ENCODE measurements at regions not wholly inside any gene's neighbourhood (a gene's known extent, or its start where the extent isn't known, plus 50 kb on each side); places are given as distances from the start of the nearest gene placed in this dataset.

DNA sequence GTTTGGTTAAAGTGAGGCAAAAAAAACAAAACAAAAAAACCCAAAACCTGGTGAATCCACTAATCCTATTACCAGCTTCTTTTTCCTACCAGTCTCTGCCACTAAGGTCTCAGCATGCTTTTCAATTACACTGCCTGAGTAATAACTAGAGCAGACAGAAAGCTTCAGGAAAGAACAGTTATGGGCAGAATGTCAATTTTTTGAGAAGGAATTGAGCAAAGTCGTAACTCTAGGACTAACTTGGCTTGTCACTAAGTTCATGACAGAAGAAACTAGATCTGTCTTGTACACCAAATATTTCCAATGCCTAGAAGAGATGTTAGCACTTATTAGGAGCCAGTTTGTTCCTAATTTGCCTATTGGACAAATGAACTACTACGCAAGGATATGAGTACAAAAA is 148.8 kb upstream of the CNOT2 start:
- 63 to 72% (median 68%) methylated on average over 2 of the region's 2 CpGs for WGBS, 4 donors
- Histone ChIP-seq H3K9me3 (replicated peaks in 1 of 3) (no peaks in the 10 kb centered on the region), H3K27ac (no peak overlapping the region), H3K27me3 (no peaks in the 10 kb centered on the region), H3K4me1 (replicated peaks in 1 of 2) (no peaks in the 10 kb centered on the region), H3K36me3 (replicated peaks in 1 of 2) (no peaks in the 10 kb centered on the region), H3K4me3 (no peak overlapping the region)
- TF ChIP-seq, protein P1, sequence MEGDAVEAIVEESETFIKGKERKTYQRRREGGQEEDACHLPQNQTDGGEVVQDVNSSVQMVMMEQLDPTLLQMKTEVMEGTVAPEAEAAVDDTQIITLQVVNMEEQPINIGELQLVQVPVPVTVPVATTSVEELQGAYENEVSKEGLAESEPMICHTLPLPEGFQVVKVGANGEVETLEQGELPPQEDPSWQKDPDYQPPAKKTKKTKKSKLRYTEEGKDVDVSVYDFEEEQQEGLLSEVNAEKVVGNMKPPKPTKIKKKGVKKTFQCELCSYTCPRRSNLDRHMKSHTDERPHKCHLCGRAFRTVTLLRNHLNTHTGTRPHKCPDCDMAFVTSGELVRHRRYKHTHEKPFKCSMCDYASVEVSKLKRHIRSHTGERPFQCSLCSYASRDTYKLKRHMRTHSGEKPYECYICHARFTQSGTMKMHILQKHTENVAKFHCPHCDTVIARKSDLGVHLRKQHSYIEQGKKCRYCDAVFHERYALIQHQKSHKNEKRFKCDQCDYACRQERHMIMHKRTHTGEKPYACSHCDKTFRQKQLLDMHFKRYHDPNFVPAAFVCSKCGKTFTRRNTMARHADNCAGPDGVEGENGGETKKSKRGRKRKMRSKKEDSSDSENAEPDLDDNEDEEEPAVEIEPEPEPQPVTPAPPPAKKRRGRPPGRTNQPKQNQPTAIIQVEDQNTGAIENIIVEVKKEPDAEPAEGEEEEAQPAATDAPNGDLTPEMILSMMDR (IDR thresholded peaks at IDR 0.05), result no peak
- no peak for TF ChIP-seq POLR2A (IDR thresholded peaks at IDR 0.05)
- intact Hi-C loops (cut with DNase I), result no loop called here
- DNase-seq, result no peak

DNA sequence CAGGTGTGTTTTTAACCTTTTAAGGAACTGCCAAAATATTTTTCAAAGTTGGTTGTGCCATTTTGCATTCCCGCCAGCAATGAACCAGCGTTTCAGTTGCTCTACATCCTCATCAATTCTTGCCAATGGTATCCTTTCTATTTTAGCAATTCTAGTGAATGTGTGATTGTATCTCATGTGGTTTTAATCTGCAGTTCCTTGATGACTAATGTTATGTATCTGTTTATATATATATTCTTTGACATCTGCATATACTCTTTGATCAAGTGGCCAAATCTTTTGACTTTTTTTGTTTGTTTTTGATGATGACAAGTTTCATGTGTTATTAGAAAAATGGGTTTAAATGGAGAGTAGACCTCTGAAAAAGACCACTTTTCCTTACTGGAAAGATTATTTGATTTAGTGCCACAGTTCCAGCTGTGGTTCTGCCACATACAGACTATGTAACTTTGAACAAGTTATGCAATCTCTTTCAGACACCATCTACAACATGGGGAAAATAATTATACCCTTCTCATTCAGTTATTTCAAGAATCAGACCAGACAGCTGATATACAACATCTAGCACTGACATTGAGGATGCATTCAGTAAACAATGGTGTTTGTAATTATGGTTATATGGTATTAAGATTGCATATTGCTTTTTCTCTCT is 146.3 kb upstream of the CNOT2 start:
- no peaks in the 10 kb centered on the region for H3K4me1 ChIP-seq (replicated peaks in 1 of 2)
- no peak for DNase-seq
- H3K27me3 ChIP-seq, result no peaks in the 10 kb centered on the region
- intact Hi-C loops (cut with DNase I), result no loop called here
- WGBS, 4 donors, result 90 to 96% (median 95%) methylated on average over 2 of the region's 2 CpGs
- no peak for TF ChIP-seq POLR2A (IDR thresholded peaks at IDR 0.05)
- TF ChIP-seq, protein P1 (IDR thresholded peaks at IDR 0.05), result no peak
- H3K27ac ChIP-seq, result no peak overlapping the region
- H3K9me3 ChIP-seq (replicated peaks in 1 of 3), result no peaks in the 10 kb centered on the region
- no peaks in the 10 kb centered on the region for H3K36me3 ChIP-seq (replicated peaks in 1 of 2)
- H3K4me3 ChIP-seq, result no peak overlapping the region

DNA sequence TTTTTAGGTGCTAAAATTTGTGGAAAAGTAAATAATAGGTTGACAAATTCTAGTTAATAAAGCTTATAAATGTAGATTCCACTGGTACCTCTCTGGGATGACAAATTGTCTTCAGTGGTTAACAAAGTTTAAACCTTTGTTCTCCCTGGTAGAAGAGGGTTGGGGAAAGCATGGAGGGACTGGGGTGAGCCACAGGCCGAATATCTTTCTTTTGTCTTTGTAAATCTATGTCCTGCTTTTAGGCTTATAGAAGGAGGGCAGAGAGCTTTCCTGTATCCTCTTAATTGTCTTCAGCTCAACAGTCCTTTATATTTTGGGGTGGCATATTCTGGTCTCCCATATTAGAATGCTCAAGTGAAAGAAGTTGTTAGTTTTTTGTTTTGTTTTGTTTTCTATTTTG is 142.2 kb upstream of the CNOT2 start:
- TF ChIP-seq POLR2A (IDR thresholded peaks at IDR 0.05), result no peak
- TF ChIP-seq, protein P1 (IDR thresholded peaks at IDR 0.05), result no peak
- 76 to 89% (median 83%) methylated on average over 1 of the region's 1 CpG for WGBS, 4 donors
- no peak for DNase-seq

DNA sequence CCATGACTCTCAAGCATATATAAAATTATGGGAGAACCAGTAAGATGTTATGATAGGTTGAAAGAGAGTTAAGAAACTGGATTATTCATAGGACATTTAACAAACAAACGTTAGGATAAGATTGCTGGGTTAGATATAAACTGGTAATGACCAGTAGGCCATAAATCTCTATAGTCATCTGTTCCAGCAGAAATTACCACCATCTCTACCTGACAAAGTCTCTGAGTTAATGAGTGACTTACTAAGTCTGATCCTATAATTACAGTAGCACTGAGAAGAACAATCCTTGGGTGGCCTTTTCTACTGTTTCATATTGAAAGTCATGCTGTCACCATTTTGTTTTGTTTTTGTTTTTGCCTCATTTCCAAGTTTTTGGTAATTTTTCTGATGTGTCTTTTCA is 136.9 kb upstream of the CNOT2 start:
- WGBS, 4 donors, result 39 to 59% (median 51%) methylated on average over 1 of the region's 1 CpG
- Histone ChIP-seq H3K27me3 (no peaks in the 10 kb centered on the region), H3K4me1 (replicated peaks in 1 of 2) (no peaks in the 10 kb centered on the region), H3K36me3 (replicated peaks in 1 of 2) (no peaks in the 10 kb centered on the region), H3K4me3 (no peak overlapping the region), H3K27ac (no peak overlapping the region), H3K9me3 (replicated peaks in 1 of 3) (peaks cover 0 to 11% (median 0%) of the 10 kb centered on the region in 3 donors)
- TF ChIP-seq, protein P1 (IDR thresholded peaks at IDR 0.05), result no peak
- no peak for TF ChIP-seq POLR2A (IDR thresholded peaks at IDR 0.05)
- intact Hi-C loops (cut with DNase I), result no loop called here
- no peak for DNase-seq

More for the DNA sequence above, 142.2 kb upstream of the CNOT2 start:
- Histone ChIP-seq H3K27me3 (no peaks in the 10 kb centered on the region), H3K4me3 (no peak overlapping the region), H3K9me3 (replicated peaks in 1 of 3) (no peaks in the 10 kb centered on the region), H3K27ac (no peak overlapping the region), H3K4me1 (replicated peaks in 1 of 2) (no peaks in the 10 kb centered on the region), H3K36me3 (replicated peaks in 1 of 2) (no peaks in the 10 kb centered on the region)
- intact Hi-C loops (cut with DNase I), result no loop called here

Measured in adrenal gland (tissue), 9 donors.